CD4-positive, alpha-beta T cell treated with Interleukin-2 at 100 ng/mL for 4 hours (primary cell): ENCODE measurements at regions not wholly inside any gene's neighbourhood (a gene's known extent, or its start where the extent isn't known, plus 50 kb on each side); places are given as distances from the start of the nearest gene placed in this dataset.
"Not testable (repeated sequence)": the region's sequence is repeated elsewhere in the genome, so short reads cannot be mapped to it uniquely, and the experiment has no call there.

ENCODE experiments used
- DNase-seq: peaks from one replicate; pipeline ENCODE4 v3.0.0-alpha.2; 2020; ENCODE audit warnings: low spot score

GRCh38 chr6:144615870-144616269 is 330.7 kb downstream of the UTRN start:
- no peak for DNase-seq

GRCh38 chr6:144617191-144617590 is 332.1 kb downstream of the UTRN start:
- no peak for DNase-seq

- DNase-seq = no peak
Measured at GRCh38 chr6:144617708-144618107, 332.6 kb downstream of the UTRN start.

- no peak for DNase-seq
Measured at GRCh38 chr6:144619966-144620365, 334.8 kb downstream of the UTRN start.

GRCh38 chr6:144621332-144621731 is 336.2 kb downstream of the UTRN start:
- no peak for DNase-seq

GRCh38 chr6:144624246-144624645 is 339.1 kb downstream of the UTRN start:
- no peak for DNase-seq

- no peak for DNase-seq
Measured at GRCh38 chr6:144624716-144625115, 339.6 kb downstream of the UTRN start.

GRCh38 chr6:144630857-144631256 is 345.7 kb downstream of the UTRN start:
- DNase-seq = no peak

GRCh38 chr6:144632266-144632665 is 347.1 kb downstream of the UTRN start:
- no peak for DNase-seq

GRCh38 chr6:144633886-144634285 is 348.8 kb downstream of the UTRN start:
- no peak for DNase-seq

GRCh38 chr6:144634371-144634770 is 349.2 kb downstream of the UTRN start:
- DNase-seq = no peak

GRCh38 chr6:144635051-144635450 is 349.9 kb downstream of the UTRN start:
- DNase-seq = no peak

- DNase-seq = not testable (repeated sequence)
Measured at GRCh38 chr6:144636025-144636424, 350.9 kb downstream of the UTRN start.

- DNase-seq = no peak
Measured at GRCh38 chr6:144637541-144637940, 352.4 kb downstream of the UTRN start.

- no peak for DNase-seq
Measured at GRCh38 chr6:144639654-144640053, 354.5 kb downstream of the UTRN start.

- DNase-seq = no peak
Measured at GRCh38 chr6:144641286-144641685, 356.2 kb downstream of the UTRN start.

- DNase-seq = no peak
Measured at GRCh38 chr6:144644776-144645175, 359.6 kb downstream of the UTRN start.

GRCh38 chr6:144646093-144647056 is 361.2 kb downstream of the UTRN start:
- DNase-seq = no peak

GRCh38 chr6:144647406-144647964 is 362.4 kb downstream of the UTRN start:
- no peak for DNase-seq

- no peak for DNase-seq
Measured at GRCh38 chr6:144647971-144648651, 363.0 kb downstream of the UTRN start.

GRCh38 chr6:144649085-144649484 is 363.9 kb downstream of the UTRN start:
- no peak for DNase-seq

- DNase-seq = no peak
Measured at GRCh38 chr6:144651234-144651633, 366.1 kb downstream of the UTRN start.
